Astrocyte of the cerebellum (primary cell): ENCODE measurements at regions not wholly inside any gene's neighbourhood (a gene's known extent, or its start where the extent isn't known, plus 50 kb on each side); places are given as distances from the start of the nearest gene placed in this dataset.

Experiments used
- DNase-seq: peaks from one replicate; pipeline ENCODE4 v3.0.0-alpha.2; 2011; ENCODE audit warnings: low read depth
- H3K4me3 ChIP-seq: 2 replicates; pipeline ENCODE4 v1.5.1; 2011; ENCODE audit warnings: mild to moderate bottlenecking, low read depth, low read length, moderate library complexity
- CTCF ChIP-seq: IDR thresholded peaks from 2 replicates; pipeline ENCODE4 v1.5.1; 2012; ENCODE audit warnings: low read length, low read depth, moderate library complexity, mild to moderate bottlenecking; ENCODE audit errors: missing control alignments
- in situ Hi-C: cut with HindIII; loops from 2 replicates; pipeline ENCODE4 v1.10.0; 2017; ENCODE audit warnings: low sequenced_read_pairs

DNA sequence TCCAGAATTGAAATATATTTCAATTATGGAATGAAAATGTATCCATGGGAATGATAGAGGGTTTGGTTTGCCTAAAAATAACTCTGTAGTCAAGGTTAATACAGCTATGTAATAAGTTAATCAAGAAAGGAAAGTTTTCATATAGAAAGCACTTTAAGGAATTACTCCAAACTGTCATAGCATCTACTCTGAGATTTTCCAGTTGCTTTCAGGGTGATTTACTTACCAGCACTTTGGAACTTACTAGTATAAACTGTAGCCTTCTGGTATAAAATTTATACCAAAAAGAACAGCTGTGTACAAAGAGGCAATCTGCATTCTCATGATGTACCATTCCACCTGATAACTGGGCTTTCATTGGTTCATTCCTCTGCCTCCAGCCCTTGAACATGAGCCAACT, 87.1 kb downstream of the ARF6 start:
- in situ Hi-C loops = no loop called here
- no peak for TF ChIP-seq CTCF
- no peak for DNase-seq
- H3K4me3 ChIP-seq = no peak overlapping the region

DNA sequence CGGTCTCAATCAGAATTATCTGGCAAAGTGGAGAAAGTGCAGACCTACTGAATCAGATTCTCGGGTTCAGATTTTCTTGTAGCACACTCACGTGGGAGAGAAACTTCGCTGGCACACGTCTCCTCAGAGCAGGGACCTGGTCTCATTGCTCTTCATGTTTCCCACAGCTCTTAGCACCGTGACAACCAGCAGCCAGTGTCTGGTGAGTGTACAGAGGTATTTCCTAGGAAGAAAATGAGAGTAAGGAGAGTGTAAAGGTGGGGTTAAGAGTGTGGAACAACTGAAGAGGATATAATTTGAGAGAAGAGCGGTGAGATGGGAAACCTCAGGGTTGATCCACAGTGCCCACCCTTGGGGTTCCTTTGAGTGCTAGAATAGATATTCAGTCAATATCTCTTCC, 89.2 kb downstream of the ARF6 start:
- no peak overlapping the region for H3K4me3 ChIP-seq
- in situ Hi-C loops = no loop called here
- no peak for TF ChIP-seq CTCF
- DNase-seq = no peak

DNA sequence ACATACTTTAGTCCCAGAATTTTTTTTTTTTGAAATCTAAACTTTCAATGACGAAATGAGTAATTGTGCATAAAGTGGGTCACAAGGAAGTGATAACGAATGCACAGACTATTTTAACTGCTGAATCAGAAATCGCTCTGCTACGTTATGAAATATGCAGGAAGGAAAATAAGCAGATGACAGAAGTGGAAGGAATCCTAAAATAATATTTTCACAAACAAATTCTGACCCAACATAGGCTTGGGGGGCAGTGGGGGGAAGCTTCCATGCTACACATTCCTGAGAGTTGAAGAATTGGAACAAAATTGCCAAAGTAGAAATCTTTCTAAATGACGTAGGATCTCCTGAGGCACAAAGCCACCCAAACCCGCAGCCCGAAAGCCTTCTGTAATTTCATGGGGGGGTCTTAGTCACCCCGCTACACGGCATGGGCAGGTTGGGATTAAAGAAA, 89.6 kb downstream of the ARF6 start:
- DNase-seq = peak; percentile 84
- TF ChIP-seq CTCF = no peak
- in situ Hi-C loops = no loop called here
- H3K4me3 ChIP-seq = no peak overlapping the region

DNA sequence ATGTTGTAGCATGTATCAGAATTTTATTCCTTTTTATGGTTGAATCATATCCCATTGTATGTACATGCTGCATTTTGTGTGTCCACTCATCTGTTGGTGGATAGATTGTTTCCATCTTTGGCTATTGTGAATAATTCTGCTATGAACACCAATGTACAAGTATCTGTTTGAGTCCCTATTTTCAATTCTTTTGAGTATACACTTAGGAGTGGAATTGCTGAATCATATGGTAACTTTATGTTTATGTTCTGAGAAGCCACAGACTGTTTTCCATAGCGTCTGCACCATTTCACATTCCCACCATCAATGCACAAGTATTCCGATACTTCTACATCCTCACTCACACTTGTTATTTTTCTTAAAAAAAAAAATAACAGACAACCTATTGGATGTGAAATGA, 91.5 kb downstream of the ARF6 start:
- no peak overlapping the region for H3K4me3 ChIP-seq
- in situ Hi-C loops = no loop called here
- TF ChIP-seq CTCF = no peak
- no peak for DNase-seq

- in situ Hi-C loops = no loop called here
- H3K4me3 ChIP-seq = no peak overlapping the region
- no peak for TF ChIP-seq CTCF
- no peak for DNase-seq
Observed at GRCh38 chr14:49986343-49987014, 93.6 kb downstream of the ARF6 start.

GRCh38 chr14:49988080-49988990, 95.5 kb downstream of the ARF6 start:
- no peak overlapping the region for H3K4me3 ChIP-seq
- DNase-seq = no peak
- in situ Hi-C loops = no loop called here
- no peak for TF ChIP-seq CTCF
